GM20431 (cell line): ENCODE measurements at regions not wholly inside any gene's neighbourhood (a gene's known extent, or its start where the extent isn't known, plus 50 kb on each side); places are given as distances from the start of the nearest gene placed in this dataset.

ENCODE experiments used
- in situ Hi-C: fragments of 300-500 bp; cut with MseI, MboI; formaldehyde crosslinking; loops from one replicate; pipeline ENCODE4 v1.15.0; 2020; ENCODE audit warnings: low sequenced_read_pairs; ENCODE audit not compliant: unreplicated experiment

DNA sequence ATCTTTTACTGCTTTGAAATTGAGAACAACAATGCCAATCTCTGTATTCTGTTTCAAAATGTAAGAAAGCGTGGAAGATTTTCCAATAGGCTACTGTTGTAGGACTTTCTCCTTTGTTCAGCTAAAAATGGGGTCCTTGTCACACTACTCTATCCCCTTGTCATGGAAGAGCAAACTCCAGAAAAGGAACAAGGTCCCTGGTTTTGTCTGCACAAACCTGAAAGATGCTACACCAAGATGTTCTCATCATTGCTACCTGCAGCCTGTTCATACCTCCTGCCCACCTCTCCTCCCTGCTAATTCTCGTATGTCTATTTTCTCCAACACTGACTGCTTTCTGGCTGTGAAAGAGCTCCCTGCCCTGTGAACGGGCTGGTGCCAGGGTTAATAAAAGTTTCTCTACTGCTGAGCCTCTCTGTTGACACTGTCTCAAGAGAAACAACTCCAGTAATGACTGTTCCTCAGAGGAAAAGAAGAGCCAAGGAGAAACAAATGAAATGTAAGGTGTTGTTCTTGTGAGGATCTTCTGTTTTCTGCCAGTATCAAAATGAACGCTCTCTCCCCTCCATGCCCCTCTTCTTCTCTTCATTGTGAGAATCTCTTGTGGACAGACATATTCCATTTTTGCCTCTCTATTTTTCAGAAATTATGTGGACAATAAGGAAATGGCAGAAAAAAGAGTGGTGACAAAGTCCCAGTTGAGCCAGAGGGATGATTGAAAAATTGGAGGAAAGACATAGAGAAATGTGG, 287.1 kb downstream of the ADGB start:
- in situ Hi-C loops = loop anchor here (25.0 kb wide), 1 partner anchor 376 kb away; no protein-coding TSS in a partner anchor

DNA sequence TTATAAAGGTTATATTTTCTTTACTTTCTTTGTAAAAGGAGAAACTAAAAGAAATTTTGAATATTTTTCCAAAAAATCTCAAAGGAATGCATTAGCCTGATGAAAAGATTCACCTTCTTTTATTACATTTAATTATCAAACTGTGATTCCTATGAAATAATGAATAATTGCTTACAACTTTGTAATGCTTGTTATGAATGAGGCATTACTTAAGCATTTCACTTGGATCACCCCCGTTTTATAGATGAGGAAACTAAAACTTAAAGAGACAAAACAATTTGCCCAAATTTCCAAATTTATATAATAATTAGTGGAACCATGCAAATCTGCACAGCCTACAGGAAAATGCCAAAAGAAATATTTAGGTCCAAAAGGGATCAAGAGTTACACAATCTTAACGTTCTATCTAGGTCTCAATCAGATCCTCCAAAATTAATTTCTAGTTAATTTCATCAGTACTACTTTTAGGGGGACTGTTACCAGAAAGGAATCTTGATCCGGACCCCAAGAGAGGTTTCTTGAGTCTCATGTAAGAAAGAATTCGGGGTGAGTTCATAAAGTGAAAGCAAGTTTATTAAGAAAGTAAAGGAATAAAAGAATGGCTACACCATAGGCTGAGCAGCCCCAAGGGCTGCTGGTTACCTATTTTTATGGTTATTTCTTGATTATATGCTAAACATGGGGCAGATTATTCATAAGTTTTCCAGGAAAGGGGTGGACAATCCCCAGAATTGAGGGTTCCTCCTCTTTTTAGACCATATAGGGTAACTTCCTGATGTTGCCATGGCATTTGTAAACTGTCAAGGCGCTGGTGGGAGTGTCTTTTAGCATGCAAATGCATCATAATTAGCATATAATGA, 288.0 kb downstream of the ADGB start:
- in situ Hi-C loops = loop anchor here (25.0 kb wide), 1 partner anchor 375 kb away; no protein-coding TSS in a partner anchor

DNA sequence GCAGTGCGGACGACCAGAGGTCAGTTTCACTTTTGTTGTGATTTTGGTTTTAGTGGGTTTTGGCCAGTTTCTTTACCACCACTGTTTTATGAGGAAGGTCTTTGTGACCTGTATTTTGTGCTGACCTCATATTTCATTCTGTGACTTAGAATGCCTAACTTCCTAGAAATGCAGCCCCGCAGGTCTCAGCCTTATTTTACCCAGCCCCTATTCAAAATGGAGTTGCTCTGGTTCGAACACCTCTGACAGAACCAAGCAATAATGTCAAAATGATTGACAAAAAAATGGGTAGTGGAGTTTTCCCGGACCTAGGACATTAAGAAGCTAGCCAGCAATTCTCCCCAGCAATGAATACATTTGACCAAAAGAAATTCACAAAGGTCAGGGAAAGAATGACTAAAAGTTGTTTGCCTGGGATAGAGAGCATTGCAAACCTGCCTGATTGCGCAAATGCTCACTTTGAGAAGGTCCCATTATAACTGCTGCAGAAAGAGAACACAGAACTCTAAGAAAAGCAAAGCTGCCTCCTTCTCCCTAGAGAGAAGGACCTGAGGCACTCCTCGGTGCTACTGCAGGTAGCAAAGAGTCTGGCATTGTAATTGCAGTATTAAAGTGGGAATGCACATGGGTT, 288.8 kb downstream of the ADGB start:
- in situ Hi-C loops = loop anchor here (25.0 kb wide), 1 partner anchor 375 kb away; no protein-coding TSS in a partner anchor

DNA sequence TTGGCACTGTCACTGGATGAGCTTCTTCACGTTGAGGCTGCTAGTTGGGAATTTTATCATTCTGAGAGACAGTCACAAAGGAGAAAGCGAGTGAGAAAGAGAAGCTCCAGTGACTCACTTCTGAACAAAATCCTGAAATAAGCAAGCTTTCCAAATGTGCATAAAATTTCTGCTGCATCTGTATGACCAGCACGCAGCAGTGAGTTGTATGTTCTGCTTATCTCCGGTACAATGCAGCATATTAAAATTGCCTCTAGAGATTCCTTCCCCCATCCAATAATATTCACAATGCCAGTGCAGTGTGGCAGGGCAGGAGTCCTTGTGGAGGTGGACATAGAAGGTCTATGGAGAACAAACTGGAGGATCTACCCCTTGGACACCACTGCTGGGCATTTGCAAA, 290.5 kb downstream of the ADGB start:
- in situ Hi-C loops = loop anchor here (25.0 kb wide), 1 partner anchor 373 kb away; no protein-coding TSS in a partner anchor

DNA sequence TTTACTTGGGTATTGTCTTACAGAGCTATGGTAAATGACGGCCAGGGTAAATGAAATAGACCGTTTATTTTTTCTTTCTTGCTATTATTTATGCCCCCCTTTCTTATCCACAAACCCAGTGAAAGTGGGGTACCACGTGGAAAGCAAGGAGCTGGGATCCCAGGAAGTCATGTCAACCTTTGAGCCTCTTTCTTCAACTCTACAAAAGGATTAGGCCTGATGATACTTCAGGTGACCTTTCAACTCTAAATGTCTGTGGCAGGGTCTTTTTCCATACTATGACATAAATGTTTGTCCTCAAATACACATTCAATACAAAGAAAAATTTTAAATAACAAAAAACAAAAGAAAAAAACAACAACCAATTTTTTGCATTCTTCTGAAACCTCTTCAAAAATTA, 291.4 kb downstream of the ADGB start:
- in situ Hi-C loops = loop anchor here (25.0 kb wide), 1 partner anchor 372 kb away; no protein-coding TSS in a partner anchor

DNA sequence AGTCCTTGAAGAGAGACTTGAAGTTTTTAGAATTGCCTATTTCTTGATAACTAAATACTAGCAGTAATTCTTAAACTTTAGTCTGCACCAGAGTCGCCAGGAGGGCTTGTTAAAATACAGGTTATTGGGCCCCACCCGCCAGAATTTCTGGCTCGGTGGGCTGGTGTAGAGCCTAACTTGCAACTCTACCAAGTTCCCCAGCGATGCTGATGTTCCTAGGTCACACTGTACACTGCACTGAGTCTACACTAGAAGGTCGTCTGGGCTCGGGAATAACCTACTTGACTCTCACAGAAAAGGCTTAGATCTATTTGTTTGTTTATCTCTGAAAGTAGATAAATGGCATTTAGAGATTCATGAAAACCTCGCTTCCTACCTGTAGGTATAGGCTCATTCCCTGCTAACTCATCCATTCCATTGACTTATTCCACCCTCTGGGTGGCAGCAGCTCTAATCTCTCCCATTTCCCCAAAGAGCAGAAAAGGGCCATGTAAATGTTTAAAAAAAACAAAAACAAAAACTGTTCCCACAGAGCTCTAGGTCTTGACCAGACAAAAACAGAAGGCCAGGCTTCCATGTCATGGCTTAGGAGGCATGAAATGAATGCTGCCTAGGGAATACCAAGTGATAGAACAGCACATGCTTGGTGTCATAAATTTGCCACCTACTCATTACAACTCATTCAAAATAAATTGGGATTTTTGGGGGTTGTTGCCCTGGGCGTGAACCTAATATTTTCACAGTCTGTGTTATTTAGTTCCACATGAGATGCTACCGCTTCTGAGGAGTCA, 292.1 kb downstream of the ADGB start:
- in situ Hi-C loops = loop anchor here (25.0 kb wide), 1 partner anchor 371 kb away; no protein-coding TSS in a partner anchor

DNA sequence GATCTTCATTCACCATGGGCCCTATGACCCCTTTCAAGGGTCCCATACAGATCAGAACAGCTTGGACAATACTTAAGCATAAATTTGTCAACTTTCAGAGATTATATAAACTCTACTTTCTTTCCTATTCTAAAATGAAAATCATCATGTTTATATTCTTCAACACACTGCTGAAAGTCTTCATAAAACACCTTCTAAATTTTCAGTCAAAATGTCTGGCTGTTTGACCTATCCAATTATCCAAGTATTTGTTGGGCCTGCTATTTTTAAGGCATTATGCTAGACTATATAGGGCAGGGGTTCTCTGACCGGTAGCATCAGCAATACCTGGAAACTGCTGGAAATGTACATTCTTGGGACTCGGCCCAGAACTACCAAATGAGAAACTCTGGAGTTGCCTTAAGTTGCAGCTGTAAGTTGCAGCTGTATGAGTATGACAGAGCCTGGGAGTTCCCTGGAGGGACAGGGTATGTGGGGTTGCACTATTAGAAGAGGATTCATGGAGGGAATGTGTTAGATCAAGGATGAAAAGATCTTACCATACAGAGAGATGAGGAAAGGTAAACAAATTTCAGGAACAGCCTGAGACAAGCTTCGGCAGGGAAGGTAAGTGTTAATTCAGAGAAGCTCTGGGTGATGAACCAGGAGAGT, 293.0 kb downstream of the ADGB start:
- in situ Hi-C loops = loop anchor here (25.0 kb wide), 1 partner anchor 371 kb away; no protein-coding TSS in a partner anchor

DNA sequence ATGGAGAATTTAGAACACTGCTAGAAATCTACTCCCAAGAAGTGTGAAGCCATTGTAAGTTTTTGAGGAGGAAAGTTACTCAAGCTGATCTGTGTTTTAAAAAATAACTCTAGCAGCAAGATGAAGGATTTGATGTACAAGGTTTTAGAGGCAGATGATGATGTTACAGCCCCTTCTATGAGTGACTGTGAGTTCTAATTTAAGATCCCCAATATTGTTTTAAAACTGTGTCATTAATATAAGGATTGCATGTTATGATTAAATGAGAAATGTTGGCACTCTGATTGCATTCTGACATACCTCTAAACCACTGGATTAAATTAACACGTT, 293.5 kb downstream of the ADGB start:
- in situ Hi-C loops = loop anchor here (25.0 kb wide), 1 partner anchor 370 kb away; no protein-coding TSS in a partner anchor

DNA sequence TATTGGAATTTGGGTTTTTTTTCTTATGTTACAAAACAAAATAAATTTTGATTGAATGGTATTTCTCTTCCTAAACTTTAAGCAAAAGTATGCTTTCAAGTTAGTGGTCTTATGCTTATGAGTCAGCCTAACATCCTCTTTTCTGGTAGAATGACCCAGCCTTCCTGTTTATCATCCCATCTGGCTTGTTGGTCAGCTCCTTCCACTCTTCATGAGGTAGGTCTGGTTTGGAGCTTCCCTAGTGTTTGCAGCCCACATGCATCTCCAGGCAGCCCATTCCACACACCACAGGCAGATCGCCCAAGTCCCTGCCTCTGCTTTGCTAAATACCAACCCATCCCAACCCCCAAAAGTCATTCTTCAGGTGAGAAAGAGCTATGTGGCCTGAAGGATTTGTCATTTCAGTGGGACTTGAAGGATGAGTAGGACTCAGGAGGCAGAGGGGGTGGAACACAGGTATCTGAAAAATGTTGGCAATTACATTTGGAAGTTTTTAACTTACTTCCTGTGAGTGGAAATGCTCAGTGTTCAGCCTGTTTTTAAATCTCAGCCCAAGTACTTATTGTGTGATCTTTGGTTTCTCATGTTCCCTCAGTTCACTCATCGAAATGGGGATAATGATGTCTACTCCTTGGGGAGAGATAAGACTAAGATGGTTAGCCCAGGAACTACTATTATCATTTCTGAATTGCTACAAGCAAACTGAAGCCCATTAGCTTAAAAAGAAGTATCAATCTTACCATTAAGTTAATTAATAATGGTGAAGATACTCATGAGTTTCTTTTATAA, 294.0 kb downstream of the ADGB start:
- in situ Hi-C loops = loop anchor here (25.0 kb wide), 1 partner anchor 369 kb away; no protein-coding TSS in a partner anchor

DNA sequence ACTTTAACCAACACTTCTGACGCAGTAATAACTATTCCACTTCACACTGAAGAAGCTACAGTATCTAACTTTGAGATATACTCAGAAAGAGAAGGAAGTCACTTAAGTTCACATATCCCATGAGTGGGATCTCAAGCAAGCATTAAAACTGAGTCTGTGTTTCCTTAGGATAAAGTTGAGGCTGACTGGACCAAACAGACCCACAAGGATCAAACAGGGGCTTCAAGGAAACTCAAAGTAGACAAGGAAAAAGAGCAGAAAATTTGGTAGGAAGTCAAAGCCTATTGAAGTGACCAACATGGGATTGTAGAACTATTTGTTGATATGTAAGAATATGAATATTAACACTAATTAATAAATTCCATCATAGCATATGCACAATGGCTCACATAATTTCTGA, 294.9 kb downstream of the ADGB start:
- in situ Hi-C loops = loop anchor here (25.0 kb wide), 1 partner anchor 369 kb away; no protein-coding TSS in a partner anchor

DNA sequence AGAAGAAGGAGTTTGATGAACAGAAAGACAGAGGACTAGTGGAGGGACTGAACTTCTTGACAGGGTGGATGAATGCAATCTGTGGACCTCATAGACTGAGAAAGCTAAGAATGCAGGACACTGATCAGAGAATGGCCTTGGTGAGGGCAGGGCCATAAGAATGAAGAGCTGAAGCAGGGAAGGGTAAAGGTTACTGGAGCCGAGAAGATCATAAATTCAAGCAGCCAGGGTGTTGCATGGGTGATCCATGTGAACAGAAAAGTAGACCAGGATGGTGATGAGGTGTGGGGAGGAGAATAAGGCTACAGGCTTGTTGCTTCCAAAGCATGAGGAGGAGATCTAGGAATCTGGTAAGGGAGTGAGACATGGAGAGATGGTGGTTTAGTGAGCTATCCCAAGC, 295.9 kb downstream of the ADGB start:
- in situ Hi-C loops = loop anchor here (25.0 kb wide), 1 partner anchor 368 kb away; no protein-coding TSS in a partner anchor

DNA sequence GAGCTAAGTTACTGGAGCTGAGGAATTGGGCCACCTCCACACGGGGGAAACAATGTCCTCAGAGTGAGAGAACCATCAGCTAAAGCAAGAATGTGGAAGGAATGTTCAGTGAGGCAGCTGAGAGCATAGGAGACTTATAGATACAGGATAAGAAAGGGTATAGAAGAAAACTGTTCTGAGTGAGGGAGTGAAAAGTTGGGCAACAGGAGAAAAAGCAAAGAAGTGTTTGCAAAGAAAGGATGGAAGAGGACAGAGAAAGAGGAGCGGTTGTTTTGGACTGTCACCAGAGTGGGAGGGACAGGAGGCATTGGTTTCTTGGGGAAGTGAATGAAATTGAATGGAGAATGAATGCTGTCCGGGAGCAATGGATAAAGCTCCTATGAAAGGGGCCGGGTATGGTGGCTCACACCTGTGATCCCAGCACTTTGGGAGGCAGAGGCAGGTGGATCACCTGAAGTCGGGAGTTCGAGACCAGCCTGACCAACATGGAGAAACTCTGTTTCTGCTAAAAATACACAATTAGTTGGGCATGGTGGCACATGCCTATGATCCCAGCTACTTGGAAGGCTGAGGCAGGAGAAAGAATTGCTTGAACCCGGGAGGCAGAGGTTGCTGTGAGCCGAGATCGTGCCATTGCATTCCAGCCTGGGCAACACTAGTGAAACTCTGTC, 296.5 kb downstream of the ADGB start:
- in situ Hi-C loops = loop anchor here (25.0 kb wide), 1 partner anchor 367 kb away; no protein-coding TSS in a partner anchor

DNA sequence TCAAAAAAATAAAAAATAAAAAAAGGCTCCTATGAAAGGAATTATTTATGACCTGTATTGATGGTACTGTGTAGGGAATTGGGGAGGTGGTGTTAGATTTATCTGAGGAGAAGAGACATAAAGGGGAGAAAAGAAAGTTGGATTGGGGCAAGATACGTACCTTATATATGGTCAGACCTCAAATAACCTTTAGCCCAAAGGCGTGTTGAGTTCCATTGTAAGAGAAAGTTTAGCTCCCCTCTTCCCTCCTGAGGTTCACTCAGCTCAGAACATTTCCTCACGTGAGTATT, 296.9 kb downstream of the ADGB start:
- in situ Hi-C loops = loop anchor here (25.0 kb wide), 1 partner anchor 367 kb away; no protein-coding TSS in a partner anchor

DNA sequence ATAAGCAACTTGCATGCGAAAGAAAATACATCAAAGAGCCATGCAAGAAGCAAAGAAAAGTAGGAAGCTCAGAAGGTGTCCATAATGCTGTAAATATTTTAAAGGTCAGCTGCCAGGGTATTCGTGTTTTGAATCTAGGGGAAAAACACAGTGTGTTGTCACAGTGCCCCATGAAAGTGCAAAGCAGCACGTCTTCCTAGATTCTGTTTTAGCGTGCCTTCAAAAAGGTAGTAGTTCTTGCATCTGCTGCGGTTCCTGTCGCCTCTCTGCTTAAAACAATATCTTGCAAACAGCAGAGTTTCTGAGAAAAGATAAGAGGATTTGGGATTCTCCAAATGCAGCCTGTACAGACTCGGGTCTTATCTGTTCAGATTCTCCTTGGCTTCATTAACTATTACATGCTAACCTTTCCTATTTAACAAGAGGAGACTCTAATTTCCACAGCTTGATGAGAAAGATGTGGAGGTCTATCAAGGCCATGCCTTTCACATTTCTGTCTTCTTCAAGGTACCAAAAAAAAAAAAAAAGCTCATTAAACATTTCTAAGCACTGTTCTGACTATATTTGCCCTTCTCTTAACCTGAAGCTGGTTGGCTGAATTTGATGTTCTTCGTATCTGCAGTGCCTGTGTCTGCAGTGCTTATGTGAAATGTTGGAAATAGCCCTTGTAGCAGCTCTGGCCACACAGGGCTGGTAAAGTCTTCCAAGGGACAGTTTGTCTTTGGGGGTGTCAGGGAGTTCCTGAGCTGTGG, 297.5 kb downstream of the ADGB start:
- in situ Hi-C loops = loop anchor here (25.0 kb wide), 1 partner anchor 366 kb away; no protein-coding TSS in a partner anchor

DNA sequence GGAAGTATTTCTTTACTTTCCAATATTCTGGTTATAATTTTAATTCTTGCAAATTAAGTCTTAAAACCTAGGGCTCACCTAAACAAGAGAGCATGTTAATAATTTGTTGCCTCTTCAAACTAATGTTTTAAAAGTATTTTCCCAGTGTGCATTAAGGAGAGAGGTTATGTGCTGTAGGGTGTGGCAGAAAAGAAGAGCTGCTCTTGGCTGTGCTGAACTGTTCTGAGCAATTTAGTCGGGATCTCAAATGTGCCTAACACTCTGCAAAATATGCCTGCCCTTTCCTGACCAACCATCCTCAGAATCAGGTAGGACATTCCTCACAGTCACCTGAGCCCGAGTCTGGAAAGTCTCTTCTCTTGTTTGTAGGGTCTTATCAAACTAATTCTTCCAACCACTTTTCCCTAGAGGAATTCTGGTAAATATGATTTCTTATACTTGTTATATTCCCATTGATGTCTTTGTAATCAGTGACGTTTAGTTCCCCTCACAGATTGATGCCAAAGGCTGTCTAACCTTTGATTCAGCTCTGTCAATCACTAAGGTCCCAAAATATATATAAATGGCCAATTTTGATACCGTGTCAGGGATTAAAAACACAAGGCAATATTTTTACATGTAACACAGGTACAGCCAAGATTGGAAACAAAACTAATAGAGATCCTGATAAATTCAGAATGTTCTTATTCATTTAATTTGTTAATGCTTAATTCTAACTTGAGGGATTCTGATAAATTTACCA, 298.4 kb downstream of the ADGB start:
- in situ Hi-C loops = loop anchor here (25.0 kb wide), 1 partner anchor 365 kb away; no protein-coding TSS in a partner anchor
